Mesodermal cell (in vitro differentiated cells): ENCODE measurements at regions not wholly inside any gene's neighbourhood (a gene's known extent, or its start where the extent isn't known, plus 50 kb on each side); places are given as distances from the start of the nearest gene placed in this dataset.

Experiments used
- H3K27ac ChIP-seq: 2 replicates; pipeline ENCODE4 v1.7.0; 2013; ENCODE audit warnings: mild to moderate bottlenecking, low read depth, low read length, moderate library complexity; ENCODE audit not compliant: severe bottlenecking
- H3K36me3 ChIP-seq: 2 replicates; pipeline ENCODE4 v1.7.1; 2013; ENCODE audit warnings: mild to moderate bottlenecking, low read length, moderate library complexity; ENCODE audit not compliant: control insufficient read depth, insufficient read depth
- H3K4me1 ChIP-seq: one replicate; pipeline ENCODE4 v1.7.1; 2013; ENCODE audit warnings: mild to moderate bottlenecking, low read length; ENCODE audit not compliant: insufficient read depth, control insufficient read depth, poor library complexity, severe bottlenecking
- H3K4me3 ChIP-seq: 2 replicates; pipeline ENCODE4 v1.7.0; 2013; ENCODE audit warnings: low read length, control low read depth, mild to moderate bottlenecking; ENCODE audit not compliant: insufficient read depth, poor library complexity, severe bottlenecking; ENCODE audit errors: extremely low read depth
- H3K9me3 ChIP-seq: 2 replicates; pipeline ENCODE4 v1.7.1; 2013; ENCODE audit warnings: mild to moderate bottlenecking, low read length, moderate library complexity; ENCODE audit not compliant: control insufficient read depth
- WGBS, 2 experiments: methylation state at CpG; one replicate each; pipeline ENCODE4 v1.1.5; 2013; ENCODE audit warnings: missing lambda C conversion rate in 2 of 2; ENCODE audit not compliant: insufficient coverage in 2 of 2; 5-methylcytosine and 5-hydroxymethylcytosine counted together

GRCh38 chr16:35744084-35744483 is 2284.7 kb downstream of the TP53TG3F start:
- WGBS, 2 experiments: 55 to 65% methylated on average over 4 of the region's 4 CpGs
- Histone ChIP-seq H3K27ac (no peak overlapping the region), H3K9me3 (peaks cover 82% of the 10 kb centered on the region), H3K4me3 (no peak overlapping the region), H3K36me3 (no peaks in the 10 kb centered on the region), H3K4me1 (no peaks in the 10 kb centered on the region)

GRCh38 chr16:35744726-35745125 is 2285.3 kb downstream of the TP53TG3F start:
- Histone ChIP-seq H3K9me3 (peaks cover 82% of the 10 kb centered on the region), H3K27ac (no peak overlapping the region), H3K36me3 (no peaks in the 10 kb centered on the region), H3K4me1 (no peaks in the 10 kb centered on the region), H3K4me3 (no peak overlapping the region)
- whole genome bisulfite sequencing, 2 experiments: 45 to 65% methylated on average over 4 of the region's 4 CpGs

- Histone ChIP-seq H3K27ac (no peak overlapping the region), H3K36me3 (no peaks in the 10 kb centered on the region), H3K9me3 (peaks cover 82% of the 10 kb centered on the region), H3K4me1 (no peaks in the 10 kb centered on the region), H3K4me3 (no peak overlapping the region)
- WGBS, 2 experiments: 37 to 48% methylated on average over 3 of the region's 3 CpGs
Observed at GRCh38 chr16:35745191-35745590, 2285.8 kb downstream of the TP53TG3F start.

- Histone ChIP-seq H3K4me3 (no peak overlapping the region), H3K36me3 (no peaks in the 10 kb centered on the region), H3K9me3 (peaks cover 83% of the 10 kb centered on the region), H3K4me1 (no peaks in the 10 kb centered on the region), H3K27ac (no peak overlapping the region)
- 82 to 86% methylated on average over 4 to 5 of the region's 9 CpGs for WGBS, 2 experiments
Observed at GRCh38 chr16:35745821-35746248, 2286.4 kb downstream of the TP53TG3F start.

- H3K4me3 ChIP-seq: no peak overlapping the region
- no peaks in the 10 kb centered on the region for H3K4me1 ChIP-seq
- peaks cover 83% of the 10 kb centered on the region for H3K9me3 ChIP-seq
- no peaks in the 10 kb centered on the region for H3K36me3 ChIP-seq
- WGBS, 2 experiments: 84 to 90% methylated on average over 10 of the region's 17 CpGs
- H3K27ac ChIP-seq: no peak overlapping the region
Observed at GRCh38 chr16:35746281-35746962, 2287.0 kb downstream of the TP53TG3F start.

GRCh38 chr16:35746963-35747657 is 2287.7 kb downstream of the TP53TG3F start:
- Histone ChIP-seq H3K4me3 (no peak overlapping the region), H3K36me3 (no peaks in the 10 kb centered on the region), H3K4me1 (no peaks in the 10 kb centered on the region), H3K9me3 (peaks cover 78% of the 10 kb centered on the region), H3K27ac (no peak overlapping the region)
- WGBS, 2 experiments: 82 to 86% methylated on average over 16 to 17 of the region's 18 CpGs

GRCh38 chr16:35747658-35748455 is 2288.4 kb downstream of the TP53TG3F start:
- no peak overlapping the region for H3K27ac ChIP-seq
- 88 to 100% methylated on average over 1 to 4 of the region's 17 CpGs for WGBS, 2 experiments
- H3K36me3 ChIP-seq: no peaks in the 10 kb centered on the region
- no peaks in the 10 kb centered on the region for H3K4me1 ChIP-seq
- no peak overlapping the region for H3K4me3 ChIP-seq
- H3K9me3 ChIP-seq: peaks cover 71% of the 10 kb centered on the region

- WGBS, 2 experiments: 80 to 81% methylated on average over 18 to 22 of the region's 24 CpGs
- peaks cover 72% of the 10 kb centered on the region for H3K9me3 ChIP-seq
Observed at GRCh38 chr16:35748621-35749252, 2289.3 kb downstream of the TP53TG3F start.

GRCh38 chr16:35749253-35750141 is 2290.1 kb downstream of the TP53TG3F start:
- Histone ChIP-seq H3K9me3 (peaks cover 71% of the 10 kb centered on the region), H3K4me1 (no peaks in the 10 kb centered on the region), H3K4me3 (no peak overlapping the region), H3K36me3 (no peaks in the 10 kb centered on the region), H3K27ac (no peak overlapping the region)
- 84 to 88% methylated on average over 28 of the region's 43 CpGs for WGBS, 2 experiments

More at GRCh38 chr16:35748621-35749252, 2289.3 kb downstream of the TP53TG3F start:
- Histone ChIP-seq H3K36me3 (no peaks in the 10 kb centered on the region), H3K4me1 (no peaks in the 10 kb centered on the region), H3K27ac (no peak overlapping the region), H3K4me3 (no peak overlapping the region)
